K562 (cell line): ENCODE measurements at regions not wholly inside any gene's neighbourhood (a gene's known extent, or its start where the extent isn't known, plus 50 kb on each side); places are given as distances from the start of the nearest gene placed in this dataset.
A peak's percentile ranks its signal among the peaks of the same experiment; 100 is the strongest.
"Not testable (repeated sequence)": the region's sequence is repeated elsewhere in the genome, so short reads cannot be mapped to it uniquely, and the experiment has no call there.

ENCODE experiments used
- ATAC-seq: fragments of 200-7000 bp; cut with Tn5 transposase; 3 replicates; pipeline ENCODE4 v1.9.1; 2020; ENCODE audit warnings: moderate library complexity
- BruUV-seq: library from RNA; stranded (reverse); fragments of 400-500 nt; replicated peaks from 2 replicates; lab custom pipeline; 2021; lab: Mats Ljungman, UMichigan
- CTCF ChIA-PET: fragments of 300-600 bp; formaldehyde crosslinking; extraction: SDS; loops from one replicate; lab custom pipeline; 2021; ENCODE audit warnings: low intra/inter-chr PET ratio; lab: Yijun Ruan, JAX
- POLR2A ChIA-PET: fragments of 300-600, 350-650 bp; sonication (Branson Sonifier 250); formaldehyde crosslinking; extraction: SDS; loops from one replicate; lab custom pipeline; 2021; ENCODE audit warnings: antibody characterized with exemption, inconsistent platforms; lab: Yijun Ruan, JAX
- DNase-seq, 4 experiments: peaks; one replicate each; pipeline versions ENCODE4 v3.0.0 to v3.0.0-alpha.2; 2011 to 2018; ENCODE audit warnings: low spot score in 3 of 4, mixed read lengths in 3 of 4; ENCODE audit errors: extremely low read depth in 1 of 4
- FAIRE-seq: peaks from 2 replicates; lab custom pipeline; 2011; peaks lifted over from hg19 to GRCh38; lab: Jason Lieb, UNC
- H2AFZ ChIP-seq: 2 replicates; pipeline ENCODE4 v1.6.0; 2011; ENCODE audit warnings: low read depth, low read length, control low read depth, inconsistent platforms
- H3K27ac ChIP-seq: fragments of 200-600 bp; 3 replicates; pipeline ENCODE4 v1.8.0; 2011; ENCODE audit warnings: low read depth, mild to moderate bottlenecking, control low read depth, inconsistent platforms, low read length, moderate library complexity, mixed read lengths; ENCODE audit errors: extremely low read depth
- H3K27me3 ChIP-seq, 2 experiments: fragments of 300-600 bp in 1 of 2; 2 replicates in 1 of 2; 3 replicates in 1 of 2; pipeline versions ENCODE4 v1.6.0 to v1.8.0; 2011; ENCODE audit warnings: inconsistent platforms in 2 of 2, low read length in 2 of 2, mild to moderate bottlenecking in 1 of 2, mixed read lengths in 1 of 2, moderate library complexity in 1 of 2; ENCODE audit not compliant: control insufficient read depth in 2 of 2, insufficient read depth in 2 of 2
- H3K36me3 ChIP-seq: fragments of 300-600 bp; 3 replicates; pipeline ENCODE4 v1.8.0; 2011; ENCODE audit warnings: mild to moderate bottlenecking, low read length, inconsistent platforms; ENCODE audit not compliant: control insufficient read depth, insufficient read depth
- H3K4me1 ChIP-seq, 2 experiments: fragments of 200-600 bp in 1 of 2; replicated peaks in 1 of 2; 2 replicates in 1 of 2; 3 replicates in 1 of 2; pipeline versions ENCODE4 v1.5.1 to v1.8.0; 2011; ENCODE audit warnings: inconsistent platforms in 2 of 2, low read length in 2 of 2, mild to moderate bottlenecking in 1 of 2, mixed read lengths in 1 of 2, moderate library complexity in 1 of 2; ENCODE audit not compliant: control insufficient read depth in 2 of 2, insufficient read depth in 2 of 2
- H3K4me2 ChIP-seq: 2 replicates; pipeline ENCODE4 v1.6.1; 2011; ENCODE audit warnings: low read length, control low read depth, inconsistent platforms, mixed read lengths; ENCODE audit not compliant: insufficient read depth
- H3K4me3 ChIP-seq: fragments of 200-600 bp; sonication (generic), shearing (Covaris generic); 2 replicates; pipeline ENCODE4 v1.5.1; 2016; ENCODE audit warnings: control low read depth, inconsistent platforms
- H3K79me2 ChIP-seq: fragments of 200-600 bp; 3 replicates; pipeline ENCODE4 v1.8.0; 2011; ENCODE audit warnings: low read length, inconsistent platforms; ENCODE audit not compliant: control insufficient read depth, insufficient read depth
- H3K9ac ChIP-seq, 2 experiments: 2 replicates each; pipeline versions ENCODE4 v1.6.0 to v1.6.1; 2011; ENCODE audit warnings: low read depth in 2 of 2, low read length in 2 of 2, control low read depth in 1 of 2, inconsistent platforms in 1 of 2, mild to moderate bottlenecking in 1 of 2, mixed read lengths in 1 of 2; ENCODE audit not compliant: insufficient read depth in 1 of 2
- H3K9me1 ChIP-seq: one replicate; pipeline ENCODE4 v1.6.0; 2011; ENCODE audit warnings: inconsistent platforms, mild to moderate bottlenecking, low read length, moderate library complexity; ENCODE audit not compliant: control insufficient read depth, insufficient read depth
- H3K9me3 ChIP-seq: replicated peaks from 2 replicates; pipeline ENCODE4 v1.5.1; 2011; ENCODE audit warnings: low read depth, low read length, inconsistent platforms; ENCODE audit not compliant: control insufficient read depth, insufficient read depth
- H4K20me1 ChIP-seq: replicated peaks from 2 replicates; pipeline ENCODE4 v1.6.1; 2011; ENCODE audit warnings: low read length, inconsistent platforms, mixed read lengths; ENCODE audit not compliant: control insufficient read depth, insufficient read depth
- MLLT1 ChIP-seq, 2 experiments: fragments of 450-650 bp; IDR thresholded peaks; 2 replicates each; pipeline ENCODE4 v1.6.1; 2016
- WGBS: fragments of 100-300 bp; shearing (Covaris generic); methylation state at CpG from one replicate; pipeline ENCODE4 v1.1.6; 2016; ENCODE audit warnings: low coverage, mixed read lengths; ENCODE audit not compliant: insufficient coverage; ENCODE audit errors: missing lambda C conversion rate; 5-methylcytosine and 5-hydroxymethylcytosine counted together
- in situ Hi-C: fragments of 300-500 bp; cut with MboI; formaldehyde crosslinking; loops from 4 replicates; pipeline ENCODE4 v1.15.0; 2018; ENCODE audit warnings: inconsistent platforms, mixed read lengths
- intact Hi-C: fragments of 100-400 bp; cut with micrococcal nuclease; formaldehyde crosslinking; loops from 2 replicates; pipeline ENCODE4 v1.14.2; 2022
- TF ChIP-seq, protein P1 (sequence below): fragments of 450-650 bp; IDR thresholded peaks from 2 replicates; pipeline ENCODE4 v1.6.1; 2017; ENCODE audit warnings: antibody characterized with exemption, mild to moderate bottlenecking

- FAIRE-seq, ATAC-seq, POLR2A ChIA-PET, DNase-seq, in situ Hi-C loops, CTCF ChIA-PET, H3K27me3 ChIP-seq, H4K20me1 ChIP-seq, H3K9me1 ChIP-seq, H3K9me3 ChIP-seq, H3K36me3 ChIP-seq: not testable (repeated sequence)
- TF ChIP-seq, protein P1, sequence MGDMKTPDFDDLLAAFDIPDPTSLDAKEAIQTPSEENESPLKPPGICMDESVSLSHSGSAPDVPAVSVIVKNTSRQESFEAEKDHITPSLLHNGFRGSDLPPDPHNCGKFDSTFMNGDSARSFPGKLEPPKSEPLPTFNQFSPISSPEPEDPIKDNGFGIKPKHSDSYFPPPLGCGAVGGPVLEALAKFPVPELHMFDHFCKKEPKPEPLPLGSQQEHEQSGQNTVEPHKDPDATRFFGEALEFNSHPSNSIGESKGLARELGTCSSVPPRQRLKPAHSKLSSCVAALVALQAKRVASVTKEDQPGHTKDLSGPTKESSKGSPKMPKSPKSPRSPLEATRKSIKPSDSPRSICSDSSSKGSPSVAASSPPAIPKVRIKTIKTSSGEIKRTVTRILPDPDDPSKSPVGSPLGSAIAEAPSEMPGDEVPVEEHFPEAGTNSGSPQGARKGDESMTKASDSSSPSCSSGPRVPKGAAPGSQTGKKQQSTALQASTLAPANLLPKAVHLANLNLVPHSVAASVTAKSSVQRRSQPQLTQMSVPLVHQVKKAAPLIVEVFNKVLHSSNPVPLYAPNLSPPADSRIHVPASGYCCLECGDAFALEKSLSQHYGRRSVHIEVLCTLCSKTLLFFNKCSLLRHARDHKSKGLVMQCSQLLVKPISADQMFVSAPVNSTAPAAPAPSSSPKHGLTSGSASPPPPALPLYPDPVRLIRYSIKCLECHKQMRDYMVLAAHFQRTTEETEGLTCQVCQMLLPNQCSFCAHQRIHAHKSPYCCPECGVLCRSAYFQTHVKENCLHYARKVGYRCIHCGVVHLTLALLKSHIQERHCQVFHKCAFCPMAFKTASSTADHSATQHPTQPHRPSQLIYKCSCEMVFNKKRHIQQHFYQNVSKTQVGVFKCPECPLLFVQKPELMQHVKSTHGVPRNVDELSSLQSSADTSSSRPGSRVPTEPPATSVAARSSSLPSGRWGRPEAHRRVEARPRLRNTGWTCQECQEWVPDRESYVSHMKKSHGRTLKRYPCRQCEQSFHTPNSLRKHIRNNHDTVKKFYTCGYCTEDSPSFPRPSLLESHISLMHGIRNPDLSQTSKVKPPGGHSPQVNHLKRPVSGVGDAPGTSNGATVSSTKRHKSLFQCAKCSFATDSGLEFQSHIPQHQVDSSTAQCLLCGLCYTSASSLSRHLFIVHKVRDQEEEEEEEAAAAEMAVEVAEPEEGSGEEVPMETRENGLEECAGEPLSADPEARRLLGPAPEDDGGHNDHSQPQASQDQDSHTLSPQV, result peak; percentile 39; the same call in 1 of the 2 replicates
- peak in 1 of 2 experiments; percentile 48; a peak in 1 of 4 replicates for TF ChIP-seq MLLT1 (IDR thresholded peaks at IDR 0.05)
- H2AFZ ChIP-seq, result peak overlapping the region; percentile 77
- H3K4me1 ChIP-seq, result peaks cover 0 to 27% of the 10 kb centered on the region in 2 experiments; a peak in 3 of 5 replicates
- H3K27ac ChIP-seq, result peak overlapping the region; percentile 99
- H3K4me2 ChIP-seq, result peak overlapping the region; percentile 78
- intact Hi-C loops, result loop anchor here (5.0 kb wide), 1 partner anchor 70 kb away; no protein-coding TSS in a partner anchor
- H3K79me2 ChIP-seq, result peaks cover 62% of the 10 kb centered on the region
- WGBS, result 71% methylated on average over 4 of the region's 4 CpGs
- peak overlapping the region in 1 of 2 experiments; percentile 91; a peak in 2 of 4 replicates for H3K9ac ChIP-seq
- peak overlapping the region; percentile 29 for H3K4me3 ChIP-seq
- BruUV-seq, result TSS peak; percentile 70
These were observed 52.4 kb upstream of the ANKRD10 start for GRCh38 chr13:110967156-110967855.
